ENCODE measurements at regions not wholly inside any gene's neighbourhood (a gene's known extent, or its start where the extent isn't known, plus 50 kb on each side); places are given as distances from the start of the nearest gene placed in this dataset.

DNA sequence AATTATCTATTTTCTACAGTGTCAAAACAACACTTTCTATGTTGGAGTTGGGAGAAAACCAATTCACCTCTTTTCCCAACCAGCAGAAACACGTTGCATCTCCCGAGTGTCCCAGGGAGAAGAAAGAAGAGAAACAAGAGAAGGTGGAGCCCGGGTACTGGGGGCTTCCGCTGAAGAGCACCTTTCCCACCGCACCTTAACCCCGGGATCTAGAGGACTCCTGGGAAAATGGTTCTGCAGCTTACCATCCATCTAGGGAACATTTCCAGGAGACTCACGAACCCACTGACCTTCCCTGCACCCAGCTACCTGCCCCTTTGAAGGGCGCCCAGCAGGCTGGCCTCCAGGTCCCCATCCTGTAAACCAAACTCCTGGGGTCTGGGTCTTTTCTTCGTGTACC is 346.8 kb downstream of the TCERG1L start:
- no peak for DNase-seq
- intact Hi-C loops (cut with DNase I): no loop called here
- 78 to 81% (median 80%) methylated on average over 9 of the region's 9 CpGs for whole genome bisulfite sequencing, 3 donors

DNA sequence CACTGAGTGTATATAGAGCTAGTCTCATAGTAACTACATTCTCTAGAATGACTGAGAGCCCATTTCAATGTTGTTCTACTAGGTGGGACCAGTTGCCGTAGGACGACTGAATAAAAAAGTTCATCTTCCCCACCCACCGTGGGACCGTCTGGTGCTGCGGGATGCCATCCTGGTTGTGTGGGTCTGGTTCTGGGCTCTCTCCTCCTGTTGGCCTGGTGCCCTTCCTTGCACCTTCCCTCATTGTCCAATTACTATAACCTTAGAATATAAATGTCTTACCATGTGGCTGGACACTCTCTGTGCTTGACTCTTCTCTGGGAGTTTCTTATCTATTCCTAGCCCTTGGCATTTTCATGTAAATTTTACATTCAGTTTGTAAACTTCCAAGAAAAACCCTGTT is 344.4 kb downstream of the TCERG1L start:
- 82 to 90% (median 84%) methylated on average over 5 of the region's 5 CpGs for WGBS, 3 donors
- Histone ChIP-seq H3K9me3 (no peaks in the 10 kb centered on the region), H3K36me3 (no peaks in the 10 kb centered on the region), H3K4me3 (no peak overlapping the region), H3K4me1 (ENCODE audit: insufficient read depth) (no peaks in the 10 kb centered on the region), H3K27ac (no peak overlapping the region), H3K27me3 (no peaks in the 10 kb centered on the region)
- DNase-seq: no peak
- intact Hi-C loops (cut with DNase I): no loop called here
- TF ChIP-seq POLR2A (IDR thresholded peaks at IDR 0.05) (no peak), EP300 (IDR thresholded peaks at IDR 0.05) (no peak)
- TF ChIP-seq, protein P1, sequence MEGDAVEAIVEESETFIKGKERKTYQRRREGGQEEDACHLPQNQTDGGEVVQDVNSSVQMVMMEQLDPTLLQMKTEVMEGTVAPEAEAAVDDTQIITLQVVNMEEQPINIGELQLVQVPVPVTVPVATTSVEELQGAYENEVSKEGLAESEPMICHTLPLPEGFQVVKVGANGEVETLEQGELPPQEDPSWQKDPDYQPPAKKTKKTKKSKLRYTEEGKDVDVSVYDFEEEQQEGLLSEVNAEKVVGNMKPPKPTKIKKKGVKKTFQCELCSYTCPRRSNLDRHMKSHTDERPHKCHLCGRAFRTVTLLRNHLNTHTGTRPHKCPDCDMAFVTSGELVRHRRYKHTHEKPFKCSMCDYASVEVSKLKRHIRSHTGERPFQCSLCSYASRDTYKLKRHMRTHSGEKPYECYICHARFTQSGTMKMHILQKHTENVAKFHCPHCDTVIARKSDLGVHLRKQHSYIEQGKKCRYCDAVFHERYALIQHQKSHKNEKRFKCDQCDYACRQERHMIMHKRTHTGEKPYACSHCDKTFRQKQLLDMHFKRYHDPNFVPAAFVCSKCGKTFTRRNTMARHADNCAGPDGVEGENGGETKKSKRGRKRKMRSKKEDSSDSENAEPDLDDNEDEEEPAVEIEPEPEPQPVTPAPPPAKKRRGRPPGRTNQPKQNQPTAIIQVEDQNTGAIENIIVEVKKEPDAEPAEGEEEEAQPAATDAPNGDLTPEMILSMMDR (IDR thresholded peaks at IDR 0.05): no peak

More for the DNA sequence above, 346.8 kb downstream of the TCERG1L start:
- H3K36me3 ChIP-seq: no peaks in the 10 kb centered on the region
- H3K9me3 ChIP-seq: no peaks in the 10 kb centered on the region
- no peak overlapping the region for H3K4me3 ChIP-seq
- H3K27me3 ChIP-seq: no peaks in the 10 kb centered on the region
- no peaks in the 10 kb centered on the region for H3K4me1 ChIP-seq (ENCODE audit: insufficient read depth)
- H3K27ac ChIP-seq: no peak overlapping the region
- TF ChIP-seq EP300 (IDR thresholded peaks at IDR 0.05) (no peak), POLR2A (IDR thresholded peaks at IDR 0.05) (no peak)
- TF ChIP-seq, protein P1 (IDR thresholded peaks at IDR 0.05): no peak

DNA sequence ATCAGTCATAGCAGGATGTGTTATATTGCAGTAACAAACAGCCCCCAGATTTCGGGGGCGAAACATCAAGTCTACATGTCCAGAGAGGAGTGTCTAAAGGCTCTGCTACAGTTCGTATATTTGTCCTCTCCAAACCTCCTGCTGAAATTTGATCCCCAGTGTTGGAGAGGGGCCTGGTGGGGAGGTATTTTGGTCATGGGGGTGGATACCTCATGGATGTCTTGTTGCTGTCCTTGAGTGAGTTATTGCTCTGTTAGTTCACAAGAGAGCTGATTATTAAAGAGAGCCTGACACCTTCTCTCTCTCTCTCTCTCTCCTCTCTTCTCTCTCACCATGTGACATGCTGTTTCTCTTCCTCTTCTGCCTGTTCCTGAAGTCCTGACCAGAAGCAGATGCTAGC is 343.7 kb downstream of the TCERG1L start:
- TF ChIP-seq, protein P1 (IDR thresholded peaks at IDR 0.05): no peak
- TF ChIP-seq EP300 (IDR thresholded peaks at IDR 0.05) (no peak), POLR2A (IDR thresholded peaks at IDR 0.05) (no peak)
- no peaks in the 10 kb centered on the region for H3K27me3 ChIP-seq
- WGBS, 3 donors: 40 to 48% (median 41%) methylated on average over 3 of the region's 3 CpGs
- H3K4me3 ChIP-seq: no peak overlapping the region
- intact Hi-C loops (cut with DNase I): no loop called here
- no peaks in the 10 kb centered on the region for H3K4me1 ChIP-seq (ENCODE audit: insufficient read depth)
- no peaks in the 10 kb centered on the region for H3K36me3 ChIP-seq
- DNase-seq: no peak
- no peak overlapping the region for H3K27ac ChIP-seq
- H3K9me3 ChIP-seq: no peaks in the 10 kb centered on the region

DNA sequence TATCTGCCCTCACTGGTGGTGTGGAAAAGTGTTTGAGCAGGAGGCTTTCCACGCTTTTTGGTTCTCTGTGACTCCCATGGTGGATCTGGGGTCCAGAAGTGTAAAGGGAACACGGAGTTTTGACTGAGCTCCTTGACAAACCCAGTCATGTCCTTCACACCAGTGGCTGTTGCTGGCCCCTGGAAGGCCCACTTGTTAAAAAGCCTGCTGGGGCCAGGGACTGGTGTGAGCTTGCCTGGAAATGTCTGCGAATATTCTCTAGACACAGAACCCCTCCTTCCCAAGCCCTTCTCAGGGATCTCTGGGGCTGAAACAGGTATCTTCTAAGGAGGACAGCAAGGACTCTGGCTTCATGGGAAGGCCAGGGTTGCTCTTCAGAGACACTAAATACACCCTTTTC is 343.0 kb downstream of the TCERG1L start:
- no peak for TF ChIP-seq POLR2A (IDR thresholded peaks at IDR 0.05)
- no peak for TF ChIP-seq EP300 (IDR thresholded peaks at IDR 0.05)
- TF ChIP-seq, protein P1 (IDR thresholded peaks at IDR 0.05): no peak
- 80 to 87% (median 84%) methylated on average over 3 of the region's 3 CpGs for WGBS, 3 donors

DNA sequence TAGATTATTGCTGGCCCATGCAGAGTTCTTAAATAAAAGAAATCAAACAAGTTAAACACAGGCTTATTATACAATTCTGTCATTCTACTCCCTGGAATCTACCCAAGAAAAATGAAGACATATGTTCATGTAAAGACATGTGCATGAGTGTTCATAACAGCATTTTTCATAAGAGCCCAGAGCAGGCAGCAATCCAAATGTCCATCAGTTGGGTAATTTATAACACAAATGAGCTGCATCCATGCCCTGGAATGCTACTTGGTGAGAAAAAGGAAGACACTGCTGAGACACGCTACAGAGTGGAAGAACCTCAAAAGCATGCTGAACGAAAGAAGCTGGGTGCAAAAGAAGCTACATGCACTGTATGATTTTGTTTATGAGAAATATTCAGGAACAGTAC is 342.6 kb downstream of the TCERG1L start:
- H3K36me3 ChIP-seq: no peaks in the 10 kb centered on the region
- no peaks in the 10 kb centered on the region for H3K4me1 ChIP-seq (ENCODE audit: insufficient read depth)
- TF ChIP-seq EP300 (IDR thresholded peaks at IDR 0.05) (no peak), POLR2A (IDR thresholded peaks at IDR 0.05) (no peak)
- TF ChIP-seq, protein P1 (IDR thresholded peaks at IDR 0.05): no peak
- no peaks in the 10 kb centered on the region for H3K27me3 ChIP-seq
- no peak overlapping the region for H3K4me3 ChIP-seq
- no peak overlapping the region for H3K27ac ChIP-seq
- intact Hi-C loops (cut with DNase I): no loop called here
- no peak for DNase-seq
- no peaks in the 10 kb centered on the region for H3K9me3 ChIP-seq
- 78 to 93% (median 88%) methylated on average over 2 of the region's 2 CpGs for WGBS, 3 donors

More for the DNA sequence above, 343.0 kb downstream of the TCERG1L start:
- Histone ChIP-seq H3K36me3 (no peaks in the 10 kb centered on the region), H3K4me1 (ENCODE audit: insufficient read depth) (no peaks in the 10 kb centered on the region), H3K4me3 (no peak overlapping the region), H3K27me3 (no peaks in the 10 kb centered on the region), H3K9me3 (no peaks in the 10 kb centered on the region), H3K27ac (no peak overlapping the region)
- intact Hi-C loops (cut with DNase I): no loop called here
- DNase-seq: no peak

All from ovary (tissue), 7 donors.